GM12878 (cell line): ENCODE measurements at regions not wholly inside any gene's neighbourhood (a gene's known extent, or its start where the extent isn't known, plus 50 kb on each side); places are given as distances from the start of the nearest gene placed in this dataset.

Experiments used
- ATAC-seq: fragments of 200-7000 bp; cut with Tn5 transposase; 3 replicates; pipeline ENCODE4 v1.9.1; 2020; ENCODE audit warnings: mild to moderate bottlenecking, moderate library complexity
- BruUV-seq: library from RNA; stranded (reverse); fragments of 400-500 nt; replicated peaks from 2 replicates; lab custom pipeline; 2021; lab: Mats Ljungman, UMichigan
- CTCF ChIA-PET: fragments of 300-600 bp; sonication (Branson Sonifier 250); formaldehyde crosslinking; extraction: SDS; loops from one replicate; lab custom pipeline; 2021; ENCODE audit warnings: inconsistent platforms; lab: Yijun Ruan, JAX
- POLR2A ChIA-PET: fragments of 350-600 bp; formaldehyde crosslinking; extraction: SDS; loops from one replicate; lab custom pipeline; 2021; ENCODE audit warnings: inconsistent platforms; lab: Charles Lee
- RAD21 ChIA-PET: fragments of 300-600 bp; sonication (Branson Sonifier 250); formaldehyde crosslinking; loops from one replicate; lab custom pipeline; 2023; ENCODE audit warnings: antibody characterized with exemption; ENCODE audit not compliant: unreplicated experiment; lab: Charles Lee
- SMC1A ChIA-PET: fragments of 300-600 bp; sonication (Branson Sonifier 250); formaldehyde crosslinking; loops from one replicate; lab custom pipeline; 2023; ENCODE audit not compliant: unreplicated experiment, uncharacterized antibody; lab: Charles Lee
- DNase-seq: peaks from one replicate; pipeline ENCODE4 v3.0.0-alpha.2; 2011; ENCODE audit warnings: low read depth, low spot score
- FAIRE-seq: peaks from 3 replicates; lab custom pipeline; 2011; peaks lifted over from hg19 to GRCh38; lab: Jason Lieb, UNC
- H2AFZ ChIP-seq: 2 replicates; pipeline ENCODE4 v1.6.0; 2011; ENCODE audit warnings: low read depth, low read length, control low read depth; ENCODE audit not compliant: control insufficient read depth
- H3K27ac ChIP-seq: 2 replicates; pipeline ENCODE4 v1.5.1; 2011; ENCODE audit warnings: control low read depth; ENCODE audit not compliant: control insufficient read depth, insufficient read depth
- H3K27me3 ChIP-seq, 2 experiments: replicated peaks in 1 of 2; 2 replicates each; pipeline versions ENCODE4 v1.6.0 to v1.6.1; 2011; ENCODE audit warnings: low read length in 1 of 2; ENCODE audit not compliant: control insufficient read depth in 2 of 2, insufficient read depth in 2 of 2
- H3K36me3 ChIP-seq, 2 experiments: 2 replicates each; pipeline ENCODE4 v1.5.1; 2011; ENCODE audit warnings: low read length in 1 of 2; ENCODE audit not compliant: control insufficient read depth in 2 of 2, insufficient read depth in 2 of 2
- H3K4me1 ChIP-seq: 2 replicates; pipeline ENCODE4 v1.6.1; 2011; ENCODE audit warnings: mild to moderate bottlenecking, low read length, moderate library complexity, mixed read lengths; ENCODE audit not compliant: control insufficient read depth, insufficient read depth
- H3K4me2 ChIP-seq: 2 replicates; pipeline ENCODE4 v1.6.0; 2011; ENCODE audit warnings: control low read depth; ENCODE audit not compliant: control insufficient read depth, insufficient read depth
- H3K4me3 ChIP-seq: fragments of 200-600 bp; sonication (generic); 2 replicates; pipeline ENCODE4 v1.5.1; 2016
- H3K79me2 ChIP-seq: 2 replicates; pipeline ENCODE4 v1.6.0; 2011; ENCODE audit warnings: low read length; ENCODE audit not compliant: control insufficient read depth, insufficient read depth
- H3K9ac ChIP-seq: 2 replicates; pipeline ENCODE4 v1.8.0; 2011; ENCODE audit warnings: low read length, control low read depth, mixed read lengths; ENCODE audit not compliant: control insufficient read depth, insufficient read depth
- H3K9me3 ChIP-seq: replicated peaks from 3 replicates; pipeline ENCODE4 v1.5.1; 2011; ENCODE audit warnings: mild to moderate bottlenecking, low read length; ENCODE audit not compliant: control insufficient read depth, insufficient read depth
- H4K20me1 ChIP-seq: 2 replicates; pipeline ENCODE4 v1.6.0; 2011; ENCODE audit not compliant: control insufficient read depth, insufficient read depth
- EP300 ChIP-seq, 2 experiments: fragments of 150-350 bp in 1 of 2; IDR thresholded peaks; 2 replicates each; pipeline ENCODE4 v1.6.1; 2011 to 2012; ENCODE audit warnings: low read depth in 2 of 2, low read length in 2 of 2, borderline replicate concordance in 1 of 2, improper control_type of control experiment in 1 of 2, inconsistent platforms in 1 of 2; ENCODE audit not compliant: control insufficient read depth in 1 of 2
- ESRRA ChIP-seq: IDR thresholded peaks from 2 replicates; pipeline ENCODE4 v1.6.1; 2012; ENCODE audit warnings: mild to moderate bottlenecking, low read length, improper control_type of control experiment
- NFYB ChIP-seq: IDR thresholded peaks from 2 replicates; pipeline ENCODE4 v1.6.1; 2011; ENCODE audit warnings: low read depth, mild to moderate bottlenecking, low read length, improper control_type of control experiment, moderate library complexity; ENCODE audit not compliant: insufficient read depth
- PAX5 ChIP-seq: IDR thresholded peaks from 2 replicates; pipeline ENCODE4 v1.6.1; 2011; ENCODE audit warnings: low read depth, low read length, borderline replicate concordance
- RAD51 ChIP-seq: fragments of 450-650 bp; IDR thresholded peaks from 2 replicates; pipeline ENCODE4 v1.6.1; 2016; ENCODE audit warnings: moderate library complexity, mild to moderate bottlenecking, inconsistent platforms
- RBBP5 ChIP-seq: fragments of 200-600 bp; sonication (generic); conservative IDR thresholded peaks from 2 replicates; pipeline ENCODE4 v1.6.1; 2016
- SP1 ChIP-seq: IDR thresholded peaks from one replicate; pipeline ENCODE4 v1.6.1; 2011; ENCODE audit warnings: low read depth, low read length
- TARDBP ChIP-seq: IDR thresholded peaks from 2 replicates; pipeline ENCODE4 v1.6.1; 2016; ENCODE audit warnings: borderline replicate concordance
- WGBS: methylation state at CpG from one replicate; pipeline ENCODE4 v1.1.6; 2016; ENCODE audit warnings: low lambda C conversion rate; ENCODE audit not compliant: insufficient replicate concordance, insufficient coverage; ENCODE audit errors: missing lambda C conversion rate; 5-methylcytosine and 5-hydroxymethylcytosine counted together
- in situ Hi-C: fragments of 300-500 bp; cut with MboI; formaldehyde crosslinking; loops from 9 replicates; pipeline ENCODE4 v1.14.3; 2018; ENCODE audit warnings: mixed read lengths
- intact Hi-C: fragments of 100-400 bp; cut with micrococcal nuclease; formaldehyde crosslinking; loops from one replicate; pipeline ENCODE4 v1.14.2; 2022; ENCODE audit not compliant: unreplicated experiment
- TF ChIP-seq, protein P1 (sequence below): fragments of 450-650 bp; formaldehyde crosslinking; IDR thresholded peaks from 2 replicates; pipeline ENCODE4 v1.5.0; 2022; ENCODE audit warnings: mild to moderate bottlenecking, missing genetic modification characterization
- TF ChIP-seq, protein P2 (sequence below), 3 experiments: IDR thresholded peaks in 2 of 3; conservative IDR thresholded peaks in 1 of 3; 2 replicates each; pipeline ENCODE4 v1.5.1; 2011; ENCODE audit warnings: low read depth in 3 of 3, low read length in 3 of 3, mild to moderate bottlenecking in 3 of 3, control low read depth in 2 of 3, moderate library complexity in 2 of 3, inconsistent platforms in 1 of 3, mixed read lengths in 1 of 3; ENCODE audit not compliant: control insufficient read depth in 2 of 3, insufficient read depth in 1 of 3; ENCODE audit errors: extremely low read depth in 1 of 3

GRCh38 chr2:180679693-180680092 is 300.7 kb upstream of the UBE2E3 start:
- no peaks in the 10 kb centered on the region for H3K9me3 ChIP-seq
- intact Hi-C loops = no loop called here

DNA sequence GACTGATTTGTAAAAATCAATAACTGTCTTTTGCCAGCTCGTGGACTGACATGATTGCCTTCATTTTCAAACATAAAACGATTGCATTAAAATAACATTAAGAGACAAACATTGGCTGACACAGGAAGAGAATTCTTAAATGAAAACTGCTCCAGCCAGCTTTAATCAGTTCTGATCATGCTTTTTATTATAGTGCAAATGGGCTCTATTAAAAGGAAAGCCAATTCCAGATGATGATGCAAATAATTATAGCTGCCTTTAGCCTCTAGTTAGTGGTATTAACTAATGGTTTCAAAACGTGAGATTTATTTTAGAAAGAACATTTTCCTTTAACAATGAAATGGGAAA is 301.8 kb upstream of the UBE2E3 start:
- Histone ChIP-seq H3K4me1 (no peaks in the 10 kb centered on the region), H3K9ac (no peak overlapping the region), H3K79me2 (no peaks in the 10 kb centered on the region), H3K4me3 (no peak overlapping the region), H3K36me3 (no peaks in the 10 kb centered on the region), H3K27me3 (no peaks in the 10 kb centered on the region), H3K27ac (no peak overlapping the region), H3K4me2 (no peak overlapping the region), H2AFZ (no peak overlapping the region), H3K9me3 (no peaks in the 10 kb centered on the region), H4K20me1 (no peaks in the 10 kb centered on the region; the same call in 1 of the 2 replicates)
- ATAC-seq (no peak), FAIRE-seq (no peak), DNase-seq (no peak)
- in situ Hi-C loops = no loop called here
- CTCF ChIA-PET = no interaction called here
- no TSS peak for BruUV-seq
- POLR2A ChIA-PET = no interaction called here
- RAD21 ChIA-PET = no interaction called here
- intact Hi-C loops = no loop called here
- WGBS = 2% methylated on average over 3 of the region's 3 CpGs
- SMC1A ChIA-PET = no interaction called here
- TF ChIP-seq RAD51 = no peak
- TF ChIP-seq PAX5 = no peak
- TF ChIP-seq, protein P1, sequence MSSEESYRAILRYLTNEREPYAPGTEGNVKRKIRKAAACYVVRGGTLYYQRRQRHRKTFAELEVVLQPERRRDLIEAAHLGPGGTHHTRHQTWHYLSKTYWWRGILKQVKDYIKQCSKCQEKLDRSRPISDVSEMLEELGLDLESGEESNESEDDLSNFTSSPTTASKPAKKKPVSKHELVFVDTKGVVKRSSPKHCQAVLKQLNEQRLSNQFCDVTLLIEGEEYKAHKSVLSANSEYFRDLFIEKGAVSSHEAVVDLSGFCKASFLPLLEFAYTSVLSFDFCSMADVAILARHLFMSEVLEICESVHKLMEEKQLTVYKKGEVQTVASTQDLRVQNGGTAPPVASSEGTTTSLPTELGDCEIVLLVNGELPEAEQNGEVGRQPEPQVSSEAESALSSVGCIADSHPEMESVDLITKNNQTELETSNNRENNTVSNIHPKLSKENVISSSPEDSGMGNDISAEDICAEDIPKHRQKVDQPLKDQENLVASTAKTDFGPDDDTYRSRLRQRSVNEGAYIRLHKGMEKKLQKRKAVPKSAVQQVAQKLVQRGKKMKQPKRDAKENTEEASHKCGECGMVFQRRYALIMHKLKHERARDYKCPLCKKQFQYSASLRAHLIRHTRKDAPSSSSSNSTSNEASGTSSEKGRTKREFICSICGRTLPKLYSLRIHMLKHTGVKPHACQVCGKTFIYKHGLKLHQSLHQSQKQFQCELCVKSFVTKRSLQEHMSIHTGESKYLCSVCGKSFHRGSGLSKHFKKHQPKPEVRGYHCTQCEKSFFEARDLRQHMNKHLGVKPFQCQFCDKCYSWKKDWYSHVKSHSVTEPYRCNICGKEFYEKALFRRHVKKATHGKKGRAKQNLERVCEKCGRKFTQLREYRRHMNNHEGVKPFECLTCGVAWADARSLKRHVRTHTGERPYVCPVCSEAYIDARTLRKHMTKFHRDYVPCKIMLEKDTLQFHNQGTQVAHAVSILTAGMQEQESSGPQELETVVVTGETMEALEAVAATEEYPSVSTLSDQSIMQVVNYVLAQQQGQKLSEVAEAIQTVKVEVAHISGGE = no peak
- TF ChIP-seq NFYB = no peak
- no peak for TF ChIP-seq ESRRA

More at GRCh38 chr2:180679693-180680092, 300.7 kb upstream of the UBE2E3 start:
- in situ Hi-C loops = no loop called here
- ATAC-seq (no peak), DNase-seq (no peak), FAIRE-seq (no peak)
- WGBS = 0% methylated on average over 2 of the region's 2 CpGs
- SMC1A ChIA-PET = no interaction called here
- H3K9ac ChIP-seq = no peak overlapping the region
- no peaks in the 10 kb centered on the region; the same call in 1 of the 2 replicates for H4K20me1 ChIP-seq
- H3K27me3 ChIP-seq = no peaks in the 10 kb centered on the region
- H2AFZ ChIP-seq = no peak overlapping the region
- no peaks in the 10 kb centered on the region for H3K4me1 ChIP-seq
- no peak overlapping the region for H3K4me2 ChIP-seq
- no peak overlapping the region for H3K27ac ChIP-seq
- BruUV-seq = no TSS peak
- TF ChIP-seq TARDBP (no peak), SP1 (no peak), EP300 (IDR thresholded peaks at IDR 0.05; ENCODE audit: borderline replicate concordance in 1 of 2, control insufficient read depth in 1 of 2, low read depth in 2 of 2, low read length in 2 of 2) (no peak), RBBP5 (no peak)
- TF ChIP-seq, protein P2, sequence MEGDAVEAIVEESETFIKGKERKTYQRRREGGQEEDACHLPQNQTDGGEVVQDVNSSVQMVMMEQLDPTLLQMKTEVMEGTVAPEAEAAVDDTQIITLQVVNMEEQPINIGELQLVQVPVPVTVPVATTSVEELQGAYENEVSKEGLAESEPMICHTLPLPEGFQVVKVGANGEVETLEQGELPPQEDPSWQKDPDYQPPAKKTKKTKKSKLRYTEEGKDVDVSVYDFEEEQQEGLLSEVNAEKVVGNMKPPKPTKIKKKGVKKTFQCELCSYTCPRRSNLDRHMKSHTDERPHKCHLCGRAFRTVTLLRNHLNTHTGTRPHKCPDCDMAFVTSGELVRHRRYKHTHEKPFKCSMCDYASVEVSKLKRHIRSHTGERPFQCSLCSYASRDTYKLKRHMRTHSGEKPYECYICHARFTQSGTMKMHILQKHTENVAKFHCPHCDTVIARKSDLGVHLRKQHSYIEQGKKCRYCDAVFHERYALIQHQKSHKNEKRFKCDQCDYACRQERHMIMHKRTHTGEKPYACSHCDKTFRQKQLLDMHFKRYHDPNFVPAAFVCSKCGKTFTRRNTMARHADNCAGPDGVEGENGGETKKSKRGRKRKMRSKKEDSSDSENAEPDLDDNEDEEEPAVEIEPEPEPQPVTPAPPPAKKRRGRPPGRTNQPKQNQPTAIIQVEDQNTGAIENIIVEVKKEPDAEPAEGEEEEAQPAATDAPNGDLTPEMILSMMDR (IDR thresholded peaks at IDR 0.05 in 2 of 3, conservative IDR thresholded peaks at IDR 0.05 in 1 of 3; ENCODE audit: control insufficient read depth in 2 of 3, extremely low read depth in 1 of 3, insufficient read depth in 1 of 3, low read depth in 3 of 3, low read length in 3 of 3) = no peak
- no peaks in the 10 kb centered on the region for H3K36me3 ChIP-seq
- RAD21 ChIA-PET = no interaction called here
- H3K4me3 ChIP-seq = no peak overlapping the region
- CTCF ChIA-PET = interaction anchor here (0.7 to 0.9 kb wide), 2 partner anchors 41 to 439 kb away, joined by 3 read pairs; no protein-coding TSS in a partner anchor
- H3K79me2 ChIP-seq = no peaks in the 10 kb centered on the region
- POLR2A ChIA-PET = no interaction called here
